ENCODE measurements at regions not wholly inside any gene's neighbourhood (a gene's known extent, or its start where the extent isn't known, plus 50 kb on each side); places are given as distances from the start of the nearest gene placed in this dataset.

DNA sequence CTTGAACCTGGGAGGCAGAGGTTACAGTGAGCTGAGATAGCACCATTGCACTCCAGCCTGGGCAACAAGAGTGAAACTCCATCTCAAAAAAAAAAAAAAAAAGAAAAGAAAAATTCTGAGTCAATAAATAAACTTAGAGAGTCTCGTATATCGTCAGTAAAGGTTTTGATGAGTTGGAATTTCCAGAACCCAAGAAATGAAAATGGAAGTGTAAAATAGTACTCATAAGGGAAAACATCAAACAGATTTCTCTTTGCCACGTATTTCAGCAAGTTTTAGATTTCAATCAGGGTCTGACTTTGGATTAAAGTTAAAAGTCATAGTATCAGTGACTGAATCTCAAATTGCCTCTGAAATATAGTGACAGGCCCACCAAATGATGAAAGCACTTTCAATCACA lies 71.4 kb upstream of the SPOPL start:
- DNase-seq (ENCODE audit: low read depth) = no peak
- TF ChIP-seq, protein P1, sequence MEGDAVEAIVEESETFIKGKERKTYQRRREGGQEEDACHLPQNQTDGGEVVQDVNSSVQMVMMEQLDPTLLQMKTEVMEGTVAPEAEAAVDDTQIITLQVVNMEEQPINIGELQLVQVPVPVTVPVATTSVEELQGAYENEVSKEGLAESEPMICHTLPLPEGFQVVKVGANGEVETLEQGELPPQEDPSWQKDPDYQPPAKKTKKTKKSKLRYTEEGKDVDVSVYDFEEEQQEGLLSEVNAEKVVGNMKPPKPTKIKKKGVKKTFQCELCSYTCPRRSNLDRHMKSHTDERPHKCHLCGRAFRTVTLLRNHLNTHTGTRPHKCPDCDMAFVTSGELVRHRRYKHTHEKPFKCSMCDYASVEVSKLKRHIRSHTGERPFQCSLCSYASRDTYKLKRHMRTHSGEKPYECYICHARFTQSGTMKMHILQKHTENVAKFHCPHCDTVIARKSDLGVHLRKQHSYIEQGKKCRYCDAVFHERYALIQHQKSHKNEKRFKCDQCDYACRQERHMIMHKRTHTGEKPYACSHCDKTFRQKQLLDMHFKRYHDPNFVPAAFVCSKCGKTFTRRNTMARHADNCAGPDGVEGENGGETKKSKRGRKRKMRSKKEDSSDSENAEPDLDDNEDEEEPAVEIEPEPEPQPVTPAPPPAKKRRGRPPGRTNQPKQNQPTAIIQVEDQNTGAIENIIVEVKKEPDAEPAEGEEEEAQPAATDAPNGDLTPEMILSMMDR (IDR thresholded peaks at IDR 0.05; ENCODE audit: control insufficient read depth, insufficient read depth, low read depth, low read length, missing control alignments) = no peak
- no peak overlapping the region for H3K4me3 ChIP-seq (ENCODE audit: control insufficient read depth, low read depth, low read length)

DNA sequence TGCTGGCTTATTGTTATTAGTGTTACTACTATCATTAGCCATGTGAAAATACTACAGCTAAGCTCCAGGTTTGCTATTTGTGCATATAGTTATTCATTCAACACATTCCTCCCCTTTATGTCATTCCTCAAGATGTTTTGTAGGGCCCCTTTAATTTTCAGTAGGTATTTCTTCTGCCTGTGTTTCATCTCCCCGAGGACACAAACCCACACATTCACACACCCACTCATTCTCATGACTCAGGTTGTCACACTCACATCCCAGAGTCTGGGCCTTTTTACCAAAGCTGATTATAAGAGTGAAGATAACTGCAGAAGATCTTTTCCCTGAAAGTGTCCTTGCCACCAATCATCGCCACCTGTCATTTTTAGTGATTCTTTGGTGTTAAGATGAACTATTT lies 68.6 kb upstream of the SPOPL start:
- TF ChIP-seq, protein P1 (IDR thresholded peaks at IDR 0.05; ENCODE audit: control insufficient read depth, insufficient read depth, low read depth, low read length, missing control alignments) = no peak
- no peak overlapping the region for H3K4me3 ChIP-seq (ENCODE audit: control insufficient read depth, low read depth, low read length)
- no peak for DNase-seq (ENCODE audit: low read depth)

- TF ChIP-seq, protein P1 (IDR thresholded peaks at IDR 0.05; ENCODE audit: control insufficient read depth, insufficient read depth, low read depth, low read length, missing control alignments) = no peak
- H3K4me3 ChIP-seq (ENCODE audit: control insufficient read depth, low read depth, low read length) = no peak overlapping the region
- no peak for DNase-seq (ENCODE audit: low read depth)
Observed at GRCh38 chr2:138433995-138434951, 67.3 kb upstream of the SPOPL start.

GRCh38 chr2:138435701-138436100 lies 65.9 kb upstream of the SPOPL start:
- no peak overlapping the region for H3K4me3 ChIP-seq (ENCODE audit: control insufficient read depth, low read depth, low read length)
- DNase-seq (ENCODE audit: low read depth) = no peak
- TF ChIP-seq, protein P1 (IDR thresholded peaks at IDR 0.05; ENCODE audit: control insufficient read depth, insufficient read depth, low read depth, low read length, missing control alignments) = no peak

- TF ChIP-seq, protein P1 (IDR thresholded peaks at IDR 0.05; ENCODE audit: control insufficient read depth, insufficient read depth, low read depth, low read length, missing control alignments) = no peak
- no peak for DNase-seq (ENCODE audit: low read depth)
- no peak overlapping the region for H3K4me3 ChIP-seq (ENCODE audit: control insufficient read depth, low read depth, low read length)
Observed at GRCh38 chr2:138439733-138440132, 61.8 kb upstream of the SPOPL start.

- TF ChIP-seq, protein P1 (IDR thresholded peaks at IDR 0.05; ENCODE audit: control insufficient read depth, insufficient read depth, low read depth, low read length, missing control alignments) = no peak
- DNase-seq (ENCODE audit: low read depth) = no peak
- H3K4me3 ChIP-seq (ENCODE audit: control insufficient read depth, low read depth, low read length) = no peak overlapping the region
Observed at GRCh38 chr2:138440759-138441158, 60.8 kb upstream of the SPOPL start.

All from AG09309 (cell line).